GM12872 (cell line): ENCODE measurements at regions not wholly inside any gene's neighbourhood (a gene's known extent, or its start where the extent isn't known, plus 50 kb on each side); places are given as distances from the start of the nearest gene placed in this dataset.

ENCODE experiments used
- CTCF ChIP-seq: IDR thresholded peaks from 3 replicates; pipeline ENCODE4 v1.5.1; 2011; ENCODE audit warnings: low read depth, mild to moderate bottlenecking, low read length, moderate library complexity; ENCODE audit not compliant: insufficient read depth

GRCh38 chrX:13891377-13892140 lies 74.7 kb upstream of the GPM6B start:
- no peak for TF ChIP-seq CTCF

- TF ChIP-seq CTCF, result no peak
Measured at GRCh38 chrX:13890806-13891205, 73.9 kb upstream of the GPM6B start.

GRCh38 chrX:13888284-13888683 lies 71.4 kb upstream of the GPM6B start:
- no peak for TF ChIP-seq CTCF

- no peak for TF ChIP-seq CTCF
Measured at GRCh38 chrX:13885591-13885990, 68.7 kb upstream of the GPM6B start.

GRCh38 chrX:13876652-13877051 lies 59.8 kb upstream of the GPM6B start:
- no peak for TF ChIP-seq CTCF

- TF ChIP-seq CTCF, result no peak
Measured at GRCh38 chrX:13875572-13875971, 58.7 kb upstream of the GPM6B start.

- TF ChIP-seq CTCF, result no peak
Measured at GRCh38 chrX:13868591-13868990, 51.7 kb upstream of the GPM6B start.
